GM23338 (cell line): ENCODE measurements at regions not wholly inside any gene's neighbourhood (a gene's known extent, or its start where the extent isn't known, plus 50 kb on each side); places are given as distances from the start of the nearest gene placed in this dataset.

Experiments used
- ATAC-seq: fragments of 200-7000 bp; cut with Tn5 transposase; 3 replicates; pipeline ENCODE4 v1.9.1; 2020
- DNase-seq: peaks from one replicate; pipeline ENCODE4 v3.0.0-alpha.2; 2015; ENCODE audit warnings: low spot score
- H2AFZ ChIP-seq: fragments of 200-600 bp; sonication (generic); 2 replicates; pipeline ENCODE4 v1.8.0; 2016; ENCODE audit warnings: antibody characterized with exemption, mild to moderate bottlenecking, moderate library complexity
- H3F3A ChIP-seq: fragments of 200-600 bp; sonication (generic); replicated peaks from 2 replicates; pipeline ENCODE4 v1.8.0; 2017; ENCODE audit warnings: antibody characterized with exemption, mixed run types, low read depth
- H3K27ac ChIP-seq: fragments of 200-600 bp; sonication (generic); 2 replicates; pipeline ENCODE4 v1.6.1; 2016; ENCODE audit warnings: low read depth
- H3K27me3 ChIP-seq: fragments of 200-600 bp; sonication (generic); 2 replicates; pipeline ENCODE4 v1.8.0; 2016; ENCODE audit warnings: mild to moderate bottlenecking, mixed run types, moderate library complexity; ENCODE audit not compliant: insufficient read depth
- H3K36me3 ChIP-seq: fragments of 200-600 bp; sonication (generic); 2 replicates; pipeline ENCODE4 v1.8.0; 2016; ENCODE audit warnings: mild to moderate bottlenecking; ENCODE audit not compliant: insufficient read depth
- H3K4me1 ChIP-seq: fragments of 200-600 bp; sonication (generic); 2 replicates; pipeline ENCODE4 v1.8.0; 2016; ENCODE audit warnings: mild to moderate bottlenecking, moderate library complexity; ENCODE audit not compliant: insufficient read depth
- H3K4me2 ChIP-seq: fragments of 200-600 bp; sonication (generic); 2 replicates; pipeline ENCODE4 v1.7.1; 2017; ENCODE audit warnings: mixed run types
- H3K4me3 ChIP-seq: fragments of 200-600 bp; sonication (generic); 2 replicates; pipeline ENCODE4 v1.6.1; 2016; ENCODE audit warnings: mixed run types
- H3K79me2 ChIP-seq: fragments of 200-600 bp; sonication (generic); replicated peaks from 2 replicates; pipeline ENCODE4 v1.8.0; 2017; ENCODE audit warnings: mild to moderate bottlenecking; ENCODE audit not compliant: insufficient read depth
- H3K9me2 ChIP-seq: fragments of 200-600 bp; sonication (generic); 2 replicates; pipeline ENCODE4 v1.8.0; 2017; ENCODE audit not compliant: insufficient read depth
- H4K20me1 ChIP-seq: fragments of 200-600 bp; sonication (generic); replicated peaks from 2 replicates; pipeline ENCODE4 v1.8.0; 2017; ENCODE audit warnings: mild to moderate bottlenecking; ENCODE audit not compliant: insufficient read depth
- H3K27ac Mint-ChIP-seq: 2 replicates; pipeline ENCODE4 v1.8.0; 2020; ENCODE audit warnings: inconsistent platforms, mild to moderate bottlenecking, moderate library complexity, mixed read lengths
- H3K27me3 Mint-ChIP-seq: 3 replicates; pipeline ENCODE4 v1.8.0; 2022; ENCODE audit warnings: low read depth, mild to moderate bottlenecking, moderate library complexity, mixed read lengths, inconsistent platforms; ENCODE audit not compliant: insufficient read depth, poor library complexity
- H3K36me3 Mint-ChIP-seq: 3 replicates; pipeline ENCODE4 v1.8.0; 2021; ENCODE audit warnings: low read depth, mild to moderate bottlenecking, inconsistent platforms, moderate library complexity, mixed read lengths
- H3K4me1 Mint-ChIP-seq: 3 replicates; pipeline ENCODE4 v1.8.0; 2020; ENCODE audit warnings: mild to moderate bottlenecking, inconsistent platforms, mixed read lengths
- H3K4me3 Mint-ChIP-seq: 3 replicates; pipeline ENCODE4 v1.8.0; 2021; ENCODE audit warnings: moderate library complexity, mild to moderate bottlenecking, inconsistent platforms, mixed read lengths
- H3K9me3 Mint-ChIP-seq: 3 replicates; pipeline ENCODE4 v1.8.0; 2020; ENCODE audit warnings: moderate library complexity, mild to moderate bottlenecking, inconsistent platforms, mixed read lengths
- CREB1 ChIP-seq: fragments of 250-450 bp; sonication (Bioruptor Pico); IDR thresholded peaks from 2 replicates; pipeline ENCODE4 v1.5.0; 2020; ENCODE audit warnings: low read depth, mild to moderate bottlenecking, moderate library complexity
- CTCF ChIP-seq, 2 experiments: fragments of 200-600 bp in 1 of 2; sonication (generic) in 1 of 2; conservative IDR thresholded peaks; 2 replicates each; pipeline versions ENCODE4 v1.5.1 to v1.6.1; 2016 to 2017; ENCODE audit warnings: antibody characterized with exemption in 2 of 2, low read depth in 2 of 2, mild to moderate bottlenecking in 2 of 2, moderate library complexity in 1 of 2
- EZH2 ChIP-seq: fragments of 200-600 bp; sonication (generic); IDR thresholded peaks from one replicate; pipeline ENCODE4 v1.8.0; 2017; ENCODE audit warnings: antibody characterized with exemption, mild to moderate bottlenecking, low read depth; ENCODE audit not compliant: unreplicated experiment
- JUNB ChIP-seq: IDR thresholded peaks from one replicate; pipeline ENCODE4 v1.6.1; 2016; ENCODE audit warnings: antibody characterized with exemption; ENCODE audit not compliant: unreplicated experiment
- NANOG ChIP-seq: IDR thresholded peaks from 2 replicates; pipeline ENCODE4 v1.6.1; 2016; ENCODE audit warnings: antibody characterized with exemption, borderline replicate concordance
- POLR2AphosphoS5 ChIP-seq: IDR thresholded peaks from 2 replicates; pipeline ENCODE4 v1.6.1; 2016; ENCODE audit warnings: antibody characterized with exemption, low read depth
- REST ChIP-seq: IDR thresholded peaks from one replicate; pipeline ENCODE4 v1.6.1; 2018; ENCODE audit warnings: antibody characterized with exemption; ENCODE audit not compliant: unreplicated experiment
- ZNF114 ChIP-seq: fragments of 250-450 bp; sonication (Bioruptor Pico); IDR thresholded peaks from 2 replicates; pipeline ENCODE4 v1.5.0; 2020; ENCODE audit warnings: mild to moderate bottlenecking, moderate library complexity
- ZNF331 ChIP-seq: fragments of 250-450 bp; sonication (Bioruptor Pico); IDR thresholded peaks from 2 replicates; pipeline ENCODE4 v1.5.0; 2020; ENCODE audit warnings: low read depth, mild to moderate bottlenecking, moderate library complexity
- TF ChIP-seq, protein P1 (sequence below): fragments of 250-450 bp; sonication (Bioruptor Pico); IDR thresholded peaks from 2 replicates; pipeline ENCODE4 v1.5.0; 2020; ENCODE audit warnings: mild to moderate bottlenecking, moderate library complexity

GRCh38 chr12:115801871-115802270, 475.6 kb downstream of the MED13L start:
- TF ChIP-seq CTCF (conservative IDR thresholded peaks at IDR 0.05; ENCODE audit: low read depth in 2 of 2) (no peak), EZH2 (no peak), CREB1 (CRISPR knock-in tag) (no peak)
- Mint-ChIP-seq H3K9me3 (peaks cover 10% of the 10 kb centered on the region), H3K4me3 (no peak overlapping the region), H3K27ac (no peak overlapping the region; the same call in 1 of the 2 replicates), H3K36me3 (no peaks in the 10 kb centered on the region), H3K4me1 (no peaks in the 10 kb centered on the region), H3K27me3 (peaks cover 6% of the 10 kb centered on the region)
- DNase-seq = no peak
- no peak overlapping the region for H2AFZ ChIP-seq
- ATAC-seq = no peak
- H3F3A ChIP-seq = no peaks in the 10 kb centered on the region
- no peak overlapping the region for H3K27ac ChIP-seq
- H4K20me1 ChIP-seq = no peaks in the 10 kb centered on the region
- no peaks in the 10 kb centered on the region for H3K79me2 ChIP-seq
- H3K27me3 ChIP-seq = no peaks in the 10 kb centered on the region
- 0 out of 2 replicates have a peak, but pooled peaks cover 3% of the 10 kb centered on the region for H3K9me2 ChIP-seq
- no peaks in the 10 kb centered on the region for H3K36me3 ChIP-seq
- H3K4me2 ChIP-seq = no peak overlapping the region
- H3K4me3 ChIP-seq = no peak overlapping the region
- no peaks in the 10 kb centered on the region for H3K4me1 ChIP-seq

DNA sequence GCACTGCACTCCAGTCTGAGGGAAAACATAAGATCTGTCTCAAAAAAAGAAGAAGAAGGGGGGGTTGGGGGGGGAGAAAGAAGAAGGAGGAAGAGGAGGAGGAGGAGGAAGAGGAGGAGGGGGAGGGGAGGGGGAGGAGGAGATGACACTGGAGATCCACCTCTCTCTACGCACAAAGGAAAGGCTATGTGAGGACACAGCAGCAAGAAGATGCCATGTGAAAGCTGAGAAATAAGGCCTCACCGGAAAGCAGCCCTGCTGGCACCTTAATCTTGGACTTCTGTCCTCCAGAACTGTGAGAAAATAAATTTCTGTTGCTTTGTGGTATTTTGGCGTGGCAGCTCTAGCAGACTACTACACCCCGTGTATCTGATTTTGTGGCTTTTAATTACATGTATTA, 477.9 kb downstream of the MED13L start:
- peaks cover 10% of the 10 kb centered on the region for H3K9me3 Mint-ChIP-seq
- Histone ChIP-seq H3K4me2 (no peak overlapping the region), H3K27ac (no peak overlapping the region), H4K20me1 (no peaks in the 10 kb centered on the region), H3K9me2 (0 out of 2 replicates have a peak, but pooled peaks cover 3% of the 10 kb centered on the region), H2AFZ (no peak overlapping the region), H3K27me3 (no peaks in the 10 kb centered on the region), H3F3A (no peaks in the 10 kb centered on the region), H3K4me1 (no peaks in the 10 kb centered on the region), H3K4me3 (no peak overlapping the region), H3K36me3 (no peaks in the 10 kb centered on the region), H3K79me2 (no peaks in the 10 kb centered on the region)
- DNase-seq = no peak
- no peak overlapping the region for H3K4me3 Mint-ChIP-seq
- H3K27me3 Mint-ChIP-seq = peaks cover 11% of the 10 kb centered on the region
- ATAC-seq = no peak
- no peak overlapping the region for H3K27ac Mint-ChIP-seq
- no peaks in the 10 kb centered on the region for H3K36me3 Mint-ChIP-seq
- H3K4me1 Mint-ChIP-seq = no peaks in the 10 kb centered on the region
- TF ChIP-seq EZH2 = no peak
- no peak for TF ChIP-seq ZNF331 (CRISPR knock-in tag)
- no peak for TF ChIP-seq REST
- no peak for TF ChIP-seq CREB1 (CRISPR knock-in tag)
- no peak for TF ChIP-seq POLR2AphosphoS5
- TF ChIP-seq ZNF114 (CRISPR knock-in tag) = no peak
- TF ChIP-seq JUNB = no peak
- TF ChIP-seq NANOG = no peak
- TF ChIP-seq, protein P1, sequence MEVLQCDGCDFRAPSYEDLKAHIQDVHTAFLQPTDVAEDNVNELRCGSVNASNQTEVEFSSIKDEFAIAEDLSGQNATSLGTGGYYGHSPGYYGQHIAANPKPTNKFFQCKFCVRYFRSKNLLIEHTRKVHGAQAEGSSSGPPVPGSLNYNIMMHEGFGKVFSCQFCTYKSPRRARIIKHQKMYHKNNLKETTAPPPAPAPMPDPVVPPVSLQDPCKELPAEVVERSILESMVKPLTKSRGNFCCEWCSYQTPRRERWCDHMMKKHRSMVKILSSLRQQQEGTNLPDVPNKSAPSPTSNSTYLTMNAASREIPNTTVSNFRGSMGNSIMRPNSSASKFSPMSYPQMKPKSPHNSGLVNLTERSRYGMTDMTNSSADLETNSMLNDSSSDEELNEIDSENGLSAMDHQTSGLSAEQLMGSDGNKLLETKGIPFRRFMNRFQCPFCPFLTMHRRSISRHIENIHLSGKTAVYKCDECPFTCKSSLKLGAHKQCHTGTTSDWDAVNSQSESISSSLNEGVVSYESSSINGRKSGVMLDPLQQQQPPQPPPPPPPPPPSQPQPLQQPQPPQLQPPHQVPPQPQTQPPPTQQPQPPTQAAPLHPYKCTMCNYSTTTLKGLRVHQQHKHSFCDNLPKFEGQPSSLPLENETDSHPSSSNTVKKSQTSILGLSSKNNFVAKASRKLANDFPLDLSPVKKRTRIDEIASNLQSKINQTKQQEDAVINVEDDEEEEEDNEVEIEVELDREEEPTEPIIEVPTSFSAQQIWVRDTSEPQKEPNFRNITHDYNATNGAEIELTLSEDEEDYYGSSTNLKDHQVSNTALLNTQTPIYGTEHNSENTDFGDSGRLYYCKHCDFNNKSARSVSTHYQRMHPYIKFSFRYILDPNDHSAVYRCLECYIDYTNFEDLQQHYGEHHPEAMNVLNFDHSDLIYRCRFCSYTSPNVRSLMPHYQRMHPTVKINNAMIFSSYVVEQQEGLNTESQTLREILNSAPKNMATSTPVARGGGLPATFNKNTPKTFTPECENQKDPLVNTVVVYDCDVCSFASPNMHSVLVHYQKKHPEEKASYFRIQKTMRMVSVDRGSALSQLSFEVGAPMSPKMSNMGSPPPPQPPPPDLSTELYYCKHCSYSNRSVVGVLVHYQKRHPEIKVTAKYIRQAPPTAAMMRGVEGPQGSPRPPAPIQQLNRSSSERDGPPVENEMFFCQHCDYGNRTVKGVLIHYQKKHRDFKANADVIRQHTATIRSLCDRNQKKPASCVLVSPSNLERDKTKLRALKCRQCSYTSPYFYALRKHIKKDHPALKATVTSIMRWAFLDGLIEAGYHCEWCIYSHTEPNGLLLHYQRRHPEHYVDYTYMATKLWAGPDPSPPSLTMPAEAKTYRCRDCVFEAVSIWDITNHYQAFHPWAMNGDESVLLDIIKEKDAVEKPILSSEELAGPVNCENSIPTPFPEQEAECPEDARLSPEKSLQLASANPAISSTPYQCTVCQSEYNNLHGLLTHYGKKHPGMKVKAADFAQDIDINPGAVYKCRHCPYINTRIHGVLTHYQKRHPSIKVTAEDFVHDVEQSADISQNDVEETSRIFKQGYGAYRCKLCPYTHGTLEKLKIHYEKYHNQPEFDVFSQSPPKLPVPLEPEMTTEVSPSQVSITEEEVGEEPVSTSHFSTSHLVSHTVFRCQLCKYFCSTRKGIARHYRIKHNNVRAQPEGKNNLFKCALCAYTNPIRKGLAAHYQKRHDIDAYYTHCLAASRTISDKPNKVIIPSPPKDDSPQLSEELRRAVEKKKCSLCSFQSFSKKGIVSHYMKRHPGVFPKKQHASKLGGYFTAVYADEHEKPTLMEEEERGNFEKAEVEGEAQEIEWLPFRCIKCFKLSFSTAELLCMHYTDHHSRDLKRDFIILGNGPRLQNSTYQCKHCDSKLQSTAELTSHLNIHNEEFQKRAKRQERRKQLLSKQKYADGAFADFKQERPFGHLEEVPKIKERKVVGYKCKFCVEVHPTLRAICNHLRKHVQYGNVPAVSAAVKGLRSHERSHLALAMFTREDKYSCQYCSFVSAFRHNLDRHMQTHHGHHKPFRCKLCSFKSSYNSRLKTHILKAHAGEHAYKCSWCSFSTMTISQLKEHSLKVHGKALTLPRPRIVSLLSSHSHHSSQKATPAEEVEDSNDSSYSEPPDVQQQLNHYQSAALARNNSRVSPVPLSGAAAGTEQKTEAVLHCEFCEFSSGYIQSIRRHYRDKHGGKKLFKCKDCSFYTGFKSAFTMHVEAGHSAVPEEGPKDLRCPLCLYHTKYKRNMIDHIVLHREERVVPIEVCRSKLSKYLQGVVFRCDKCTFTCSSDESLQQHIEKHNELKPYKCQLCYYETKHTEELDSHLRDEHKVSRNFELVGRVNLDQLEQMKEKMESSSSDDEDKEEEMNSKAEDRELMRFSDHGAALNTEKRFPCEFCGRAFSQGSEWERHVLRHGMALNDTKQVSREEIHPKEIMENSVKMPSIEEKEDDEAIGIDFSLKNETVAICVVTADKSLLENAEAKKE (CRISPR knock-in tag) = no peak
